NCI-H69 (cell line): ENCODE measurements at regions not wholly inside any gene's neighbourhood (a gene's known extent, or its start where the extent isn't known, plus 50 kb on each side); places are given as distances from the start of the nearest gene placed in this dataset.
"Not testable (repeated sequence)": the region's sequence is repeated elsewhere in the genome, so short reads cannot be mapped to it uniquely, and the experiment has no call there.

Experiments used
- DNase-seq: peaks from one replicate; lab custom pipeline; 2025; lab: John Stamatoyannopoulos, UW

- no peak for DNase-seq
Observed at GRCh38 chr4:103307453-103308247, 109.5 kb upstream of the CENPE start.

GRCh38 chr4:103306870-103307375, 108.8 kb upstream of the CENPE start:
- peak; percentile 26 for DNase-seq

GRCh38 chr4:103305355-103305754, 107.2 kb upstream of the CENPE start:
- no peak for DNase-seq

- DNase-seq, result peak; percentile 1
Observed at GRCh38 chr4:103303011-103303410, 104.9 kb upstream of the CENPE start.

- no peak for DNase-seq
Observed at GRCh38 chr4:103292959-103293358, 94.8 kb upstream of the CENPE start.

- DNase-seq, result no peak
Observed at GRCh38 chr4:103292373-103292772, 94.2 kb upstream of the CENPE start.

GRCh38 chr4:103289186-103289585, 91.0 kb upstream of the CENPE start:
- peak; percentile 41 for DNase-seq

GRCh38 chr4:103272174-103272573, 74.0 kb upstream of the CENPE start:
- DNase-seq, result peak; percentile 15

- DNase-seq, result no peak
Observed at GRCh38 chr4:103268746-103269145, 70.6 kb upstream of the CENPE start.

GRCh38 chr4:103264905-103265304, 66.8 kb upstream of the CENPE start:
- DNase-seq, result no peak

GRCh38 chr4:103256068-103256467, 57.9 kb upstream of the CENPE start:
- not testable (repeated sequence) for DNase-seq
